NCI-H2227 (cell line): ENCODE measurements at regions not wholly inside any gene's neighbourhood (a gene's known extent, or its start where the extent isn't known, plus 50 kb on each side); places are given as distances from the start of the nearest gene placed in this dataset.

Experiments
- DNase-seq: peaks from one replicate; lab custom pipeline; 2025; ENCODE audit not compliant: unreplicated experiment; lab: John Stamatoyannopoulos, UW

- DNase-seq, result no peak
These were observed 144.4 kb downstream of the ZIC5 start for GRCh38 chr13:99827011-99827772.

- DNase-seq, result no peak
These were observed 147.6 kb downstream of the ZIC5 start for GRCh38 chr13:99823961-99824360.

- no peak for DNase-seq
These were observed 148.7 kb downstream of the ZIC5 start for GRCh38 chr13:99822820-99823219.

- DNase-seq, result no peak
These were observed 149.8 kb downstream of the ZIC5 start for GRCh38 chr13:99821741-99822140.

GRCh38 chr13:99819967-99820366, 151.6 kb downstream of the ZIC5 start:
- no peak for DNase-seq

- DNase-seq, result no peak
These were observed 155.2 kb downstream of the ZIC5 start for GRCh38 chr13:99816321-99816720.

GRCh38 chr13:99813336-99814095, 158.1 kb downstream of the ZIC5 start:
- no peak for DNase-seq

- no peak for DNase-seq
These were observed 158.9 kb downstream of the ZIC5 start for GRCh38 chr13:99812625-99813024.

- DNase-seq, result no peak
These were observed 160.4 kb downstream of the ZIC5 start for GRCh38 chr13:99811067-99811700.

GRCh38 chr13:99809926-99810325, 161.6 kb downstream of the ZIC5 start:
- no peak for DNase-seq

- DNase-seq, result peak; percentile 31
These were observed 162.1 kb downstream of the ZIC5 start for GRCh38 chr13:99809496-99809895.

GRCh38 chr13:99808786-99809185, 162.8 kb downstream of the ZIC5 start:
- no peak for DNase-seq

GRCh38 chr13:99806671-99807070, 164.9 kb downstream of the ZIC5 start:
- no peak for DNase-seq

GRCh38 chr13:99805361-99805760, 166.2 kb downstream of the ZIC5 start:
- DNase-seq, result no peak

GRCh38 chr13:99803141-99803540, 168.4 kb downstream of the ZIC5 start:
- DNase-seq, result no peak

GRCh38 chr13:99802416-99802815, 169.2 kb downstream of the ZIC5 start:
- DNase-seq, result no peak

GRCh38 chr13:99800951-99801350, 170.6 kb downstream of the ZIC5 start:
- DNase-seq, result no peak

- no peak for DNase-seq
These were observed 171.6 kb downstream of the ZIC5 start for GRCh38 chr13:99800011-99800410.

GRCh38 chr13:99798756-99799155, 172.8 kb downstream of the ZIC5 start:
- DNase-seq, result no peak

- no peak for DNase-seq
These were observed 173.9 kb downstream of the ZIC5 start for GRCh38 chr13:99797691-99798090.

GRCh38 chr13:99796175-99796819, 175.3 kb downstream of the ZIC5 start:
- no peak for DNase-seq
